ENCODE measurements at regions not wholly inside any gene's neighbourhood (a gene's known extent, or its start where the extent isn't known, plus 50 kb on each side); places are given as distances from the start of the nearest gene placed in this dataset.
"Not testable (repeated sequence)": the region's sequence is repeated elsewhere in the genome, so short reads cannot be mapped to it uniquely, and the experiment has no call there.

- H3K4me1 ChIP-seq (ENCODE audit: insufficient read depth, low read length), result peaks cover 7% of the 10 kb centered on the region; the same call in 1 of the 2 replicates
- TF ChIP-seq XBP1 (CRISPR knock-in tag; IDR thresholded peaks at IDR 0.05) (no peak), CBFB (CRISPR knock-in tag; IDR thresholded peaks at IDR 0.05) (no peak), RARA (CRISPR knock-in tag; IDR thresholded peaks at IDR 0.05) (no peak), ZNF576 (CRISPR knock-in tag; IDR thresholded peaks at IDR 0.05) (no peak), HOMEZ (CRISPR knock-in tag; IDR thresholded peaks at IDR 0.05; ENCODE audit: low read depth) (no peak), MAX (IDR thresholded peaks at IDR 0.05) (no peak), GFI1 (CRISPR knock-in tag; IDR thresholded peaks at IDR 0.05; ENCODE audit: borderline replicate concordance) (no peak), HDAC6 (IDR thresholded peaks at IDR 0.05; ENCODE audit: low read depth, low read length) (no peak)
- in situ Hi-C loops (cut with HindIII; ENCODE audit: extremely low pct_ligation_motif_present, low pct_unique_long_range_greater_than_20kb) (no loop called here), intact Hi-C loops (cut with micrococcal nuclease; ENCODE audit: unreplicated experiment) (loop anchor here (10.0 kb wide), 2 partner anchors 118 to 712 kb away; no protein-coding TSS in a partner anchor)
- CTCF ChIA-PET (ENCODE audit: low intra/inter-chr PET ratio, low total read pairs), result no interaction called here
- H3K9ac ChIP-seq (ENCODE audit: insufficient read depth, low read depth, low read length), result no peak overlapping the region
- H2AFZ ChIP-seq (ENCODE audit: low read length), result no peak overlapping the region
- no peaks in the 10 kb centered on the region for H3K36me3 ChIP-seq (replicated peaks in 1 of 2; ENCODE audit: control insufficient read depth in 1 of 2, insufficient read depth in 2 of 2, low read length in 2 of 2)
- DNase-seq (ENCODE audit: low spot score), result no peak
- ATAC-seq, result no peak
- no peaks in the 10 kb centered on the region for H3K9me3 ChIP-seq (ENCODE audit: low read length)
- no TSS peak for BruUV-seq (replicated peaks)
- H3K79me2 ChIP-seq (ENCODE audit: insufficient read depth, low read length), result no peaks in the 10 kb centered on the region
- FAIRE-seq, result no peak
- H3K4me3 ChIP-seq (replicated peaks in 1 of 3; ENCODE audit: insufficient read depth in 1 of 3, low read depth in 2 of 3, low read length in 3 of 3), result no peak overlapping the region
- POLR2A ChIA-PET, result no interaction called here
- H3K27me3 ChIP-seq (ENCODE audit: control insufficient read depth in 1 of 2, insufficient read depth in 2 of 2, low read length in 2 of 2), result no peaks in the 10 kb centered on the region
- H3K27ac ChIP-seq (ENCODE audit: extremely low read length, insufficient read depth, low read length), result no peak overlapping the region
- no peaks in the 10 kb centered on the region for H4K20me1 ChIP-seq (ENCODE audit: insufficient read depth, low read length)
- H3K4me2 ChIP-seq (ENCODE audit: low read depth, low read length), result no peak overlapping the region
These were observed 65.5 kb upstream of the ZBTB20 start for GRCh38 chr3:115212615-115213014.

- intact Hi-C loops (cut with micrococcal nuclease; ENCODE audit: unreplicated experiment), result loop anchor here (10.0 kb wide), 2 partner anchors 118 to 712 kb away; no protein-coding TSS in a partner anchor
- H3K36me3 ChIP-seq (replicated peaks in 1 of 2; ENCODE audit: control insufficient read depth in 1 of 2, insufficient read depth in 2 of 2, low read length in 2 of 2); H3K9me3 ChIP-seq (ENCODE audit: low read length); H3K27ac ChIP-seq (ENCODE audit: extremely low read length, insufficient read depth, low read length); H3K9ac ChIP-seq (ENCODE audit: insufficient read depth, low read depth, low read length); BruUV-seq (replicated peaks); in situ Hi-C loops (cut with HindIII; ENCODE audit: extremely low pct_ligation_motif_present, low pct_unique_long_range_greater_than_20kb); H3K4me2 ChIP-seq (ENCODE audit: low read depth, low read length); POLR2A ChIA-PET; DNase-seq (ENCODE audit: low spot score); H3K79me2 ChIP-seq (ENCODE audit: insufficient read depth, low read length); H4K20me1 ChIP-seq (ENCODE audit: insufficient read depth, low read length); ATAC-seq; H3K4me3 ChIP-seq (replicated peaks in 1 of 3; ENCODE audit: insufficient read depth in 1 of 3, low read depth in 2 of 3, low read length in 3 of 3); FAIRE-seq; H2AFZ ChIP-seq (ENCODE audit: low read length); H3K27me3 ChIP-seq (ENCODE audit: control insufficient read depth in 1 of 2, insufficient read depth in 2 of 2, low read length in 2 of 2); CTCF ChIA-PET (ENCODE audit: low intra/inter-chr PET ratio, low total read pairs): not testable (repeated sequence)
- peaks cover 10% of the 10 kb centered on the region for H3K4me1 ChIP-seq (ENCODE audit: insufficient read depth, low read length)
- WGBS (ENCODE audit: low lambda C conversion rate), result 13% methylated on average over 8 of the region's 8 CpGs
These were observed 66.0 kb upstream of the ZBTB20 start for GRCh38 chr3:115213052-115213451.

Data from HepG2 (cell line).